Ramos (cell line): ENCODE measurements at regions not wholly inside any gene's neighbourhood (a gene's known extent, or its start where the extent isn't known, plus 50 kb on each side); places are given as distances from the start of the nearest gene placed in this dataset.
"Not testable (repeated sequence)": the region's sequence is repeated elsewhere in the genome, so short reads cannot be mapped to it uniquely, and the experiment has no call there.

Experiments used
- in situ Hi-C: fragments of 300-500 bp; cut with MboI; formaldehyde crosslinking; loops from one replicate; pipeline ENCODE4 v1.14.3; 2022; ENCODE audit warnings: low sequenced_read_pairs; ENCODE audit not compliant: unreplicated experiment

GRCh38 chr12:125797421-125798175 lies 732.4 kb downstream of the AACS start:
- in situ Hi-C loops = no loop called here

GRCh38 chr12:125804660-125805059 lies 739.4 kb downstream of the AACS start:
- in situ Hi-C loops = no loop called here

GRCh38 chr12:125824276-125824675 lies 759.0 kb downstream of the AACS start:
- in situ Hi-C loops = no loop called here

GRCh38 chr12:125835852-125836251 lies 770.6 kb downstream of the AACS start:
- in situ Hi-C loops = no loop called here

- in situ Hi-C loops = no loop called here
Observed at GRCh38 chr12:125836647-125837046, 771.4 kb downstream of the AACS start.

GRCh38 chr12:125841332-125841731 lies 776.1 kb downstream of the AACS start:
- in situ Hi-C loops = no loop called here

- in situ Hi-C loops = no loop called here
Observed at GRCh38 chr12:125852116-125852515, 786.9 kb downstream of the AACS start.

GRCh38 chr12:125852679-125853078 lies 787.4 kb downstream of the AACS start:
- in situ Hi-C loops = no loop called here

GRCh38 chr12:125853670-125854069 lies 788.4 kb downstream of the AACS start:
- in situ Hi-C loops = no loop called here

- in situ Hi-C loops = no loop called here
Observed at GRCh38 chr12:125856366-125856765, 791.1 kb downstream of the AACS start.

- in situ Hi-C loops = no loop called here
Observed at GRCh38 chr12:125856896-125857295, 791.7 kb downstream of the AACS start.

- in situ Hi-C loops = no loop called here
Observed at GRCh38 chr12:125860672-125861288, 795.5 kb downstream of the AACS start.

- in situ Hi-C loops = no loop called here
Observed at GRCh38 chr12:125861299-125862281, 796.4 kb downstream of the AACS start.

GRCh38 chr12:125865236-125865635 lies 800.0 kb downstream of the AACS start:
- in situ Hi-C loops = not testable (repeated sequence)

- in situ Hi-C loops = no loop called here
Observed at GRCh38 chr12:125871811-125872594, 806.8 kb downstream of the AACS start.

- in situ Hi-C loops = no loop called here
Observed at GRCh38 chr12:125873016-125873415, 807.8 kb downstream of the AACS start.

GRCh38 chr12:125878483-125878882 lies 813.2 kb downstream of the AACS start:
- in situ Hi-C loops = no loop called here

- in situ Hi-C loops = no loop called here
Observed at GRCh38 chr12:125882141-125882540, 816.9 kb downstream of the AACS start.

- in situ Hi-C loops = no loop called here
Observed at GRCh38 chr12:125888921-125889320, 823.7 kb downstream of the AACS start.

GRCh38 chr12:125889742-125890141 lies 824.5 kb downstream of the AACS start:
- in situ Hi-C loops = no loop called here
